Endothelial cell of umbilical vein (primary cell): ENCODE measurements at regions not wholly inside any gene's neighbourhood (a gene's known extent, or its start where the extent isn't known, plus 50 kb on each side); places are given as distances from the start of the nearest gene placed in this dataset.

ENCODE experiments used
- BruUV-seq: library from RNA; stranded (reverse); fragments of 400-500 nt; replicated peaks from 2 replicates; lab custom pipeline; 2021; lab: Mats Ljungman, UMichigan
- CTCF ChIA-PET: fragments of 300-600, 350-600 bp; sonication (Branson Sonifier 250); formaldehyde crosslinking; loops from one replicate; lab custom pipeline; 2021; ENCODE audit warnings: antibody characterized with exemption, inconsistent platforms; lab: Charles Lee
- POLR2A ChIA-PET: fragments of 300-600, 350-600 bp; sonication (Branson Sonifier 250); formaldehyde crosslinking; loops from one replicate; lab custom pipeline; 2021; ENCODE audit warnings: antibody characterized with exemption, inconsistent platforms; lab: Charles Lee
- DNase-seq: peaks from one replicate; pipeline ENCODE4 v3.0.0-alpha.2; 2011; ENCODE audit warnings: low read depth, low spot score
- FAIRE-seq: peaks from 2 replicates; lab custom pipeline; 2011; peaks lifted over from hg19 to GRCh38; lab: Jason Lieb, UNC
- H2AFZ ChIP-seq: 2 replicates; pipeline ENCODE4 v1.6.0; 2012; ENCODE audit warnings: low read depth, low read length, control low read depth, inconsistent platforms
- H3K27ac ChIP-seq: 2 replicates; pipeline ENCODE4 v1.5.1; 2011; ENCODE audit warnings: low read depth, mild to moderate bottlenecking, control low read depth, low read length, moderate library complexity; ENCODE audit not compliant: insufficient read depth
- H3K27me3 ChIP-seq, 2 experiments: 2 replicates each; pipeline versions ENCODE4 v1.6.0 to v1.6.1; 2011; ENCODE audit warnings: low read length in 2 of 2, mixed read lengths in 1 of 2; ENCODE audit not compliant: control insufficient read depth in 2 of 2, insufficient read depth in 2 of 2
- H3K36me3 ChIP-seq, 2 experiments: 2 replicates in 1 of 2; 3 replicates in 1 of 2; pipeline ENCODE4 v1.5.1; 2011; ENCODE audit warnings: low read length in 2 of 2, mild to moderate bottlenecking in 1 of 2, moderate library complexity in 1 of 2; ENCODE audit not compliant: control insufficient read depth in 2 of 2, insufficient read depth in 2 of 2; ENCODE audit errors: extremely low read depth in 1 of 2
- H3K4me1 ChIP-seq: 3 replicates; pipeline ENCODE4 v1.5.1; 2011; ENCODE audit warnings: mild to moderate bottlenecking, low read length; ENCODE audit not compliant: control insufficient read depth, insufficient read depth; ENCODE audit errors: extremely low read depth
- H3K4me2 ChIP-seq: 2 replicates; pipeline ENCODE4 v1.6.1; 2011; ENCODE audit warnings: low read length, control low read depth, mixed read lengths; ENCODE audit not compliant: insufficient read depth
- H3K4me3 ChIP-seq, 3 experiments: fragments of 200-600 bp in 1 of 3; sonication (generic), shearing (Covaris generic) in 1 of 3; replicated peaks in 1 of 3; 2 replicates each; pipeline ENCODE4 v1.5.1; 2011 to 2016; ENCODE audit warnings: control low read depth in 3 of 3, low read length in 3 of 3, mild to moderate bottlenecking in 2 of 3, inconsistent platforms in 1 of 3, low read depth in 1 of 3, moderate library complexity in 1 of 3; ENCODE audit not compliant: insufficient read depth in 1 of 3
- H3K79me2 ChIP-seq: 2 replicates; pipeline ENCODE4 v1.6.0; 2012; ENCODE audit warnings: low read length, inconsistent platforms; ENCODE audit not compliant: control insufficient read depth, insufficient read depth
- H3K9ac ChIP-seq: replicated peaks from 2 replicates; pipeline ENCODE3; 2011; ENCODE audit warnings: low read length, control low read depth; ENCODE audit not compliant: insufficient read depth; ENCODE audit errors: extremely low read depth
- H3K9me1 ChIP-seq: replicated peaks from 3 replicates; pipeline ENCODE4 v1.6.0; 2011; ENCODE audit warnings: mild to moderate bottlenecking, low read length; ENCODE audit not compliant: control insufficient read depth, insufficient read depth; ENCODE audit errors: extremely low read depth
- H3K9me3 ChIP-seq: replicated peaks from 2 replicates; pipeline ENCODE4 v1.5.1; 2012; ENCODE audit warnings: low read length, inconsistent platforms; ENCODE audit not compliant: control insufficient read depth, insufficient read depth
- H4K20me1 ChIP-seq: replicated peaks from 2 replicates; pipeline ENCODE3; 2011; ENCODE audit warnings: mild to moderate bottlenecking, low read length; ENCODE audit not compliant: control insufficient read depth, insufficient read depth; ENCODE audit errors: extremely low read depth
- EZH2 ChIP-seq: IDR thresholded peaks from 2 replicates; pipeline ENCODE4 v1.6.1; 2012; ENCODE audit warnings: borderline replicate concordance, low read depth, mild to moderate bottlenecking, moderate library complexity, low read length, inconsistent platforms; ENCODE audit not compliant: severe bottlenecking
- GATA2 ChIP-seq: IDR thresholded peaks from 2 replicates; pipeline ENCODE4 v1.7.0; 2011; ENCODE audit warnings: low read depth, mild to moderate bottlenecking, moderate library complexity, mixed read lengths, low read length; ENCODE audit not compliant: insufficient read length, insufficient read depth
- POLR2A ChIP-seq: IDR thresholded peaks from 2 replicates; pipeline ENCODE4 v1.6.1; 2012; ENCODE audit warnings: low read depth, mild to moderate bottlenecking, control low read depth, low read length
- dilution Hi-C: fragments of 300-500 bp; cut with MboI; formaldehyde crosslinking; loops from one replicate; pipeline ENCODE4 v1.15.0; 2019; ENCODE audit warnings: low sequenced_read_pairs; ENCODE audit not compliant: extremely low pct_ligation_motif_present
- intact Hi-C: fragments of 100-400 bp; cut with micrococcal nuclease; formaldehyde crosslinking; loops from one replicate; pipeline ENCODE4 v1.10.0; 2022
- TF ChIP-seq, protein P1 (sequence below), 2 donors: IDR thresholded peaks; 1 replicate in 1 of 2; 2 replicates in 1 of 2; pipeline ENCODE4 v1.5.1; 2011; ENCODE audit warnings: low read length in 2 of 2, mild to moderate bottlenecking in 2 of 2, moderate library complexity in 2 of 2, control low read depth in 1 of 2, inconsistent platforms in 1 of 2, low read depth in 1 of 2; ENCODE audit not compliant: insufficient read depth in 1 of 2; ENCODE audit errors: extremely low read depth in 1 of 2
- TF ChIP-seq, protein P2 (sequence below): IDR thresholded peaks from 2 replicates; pipeline ENCODE4 v1.6.1; 2011; ENCODE audit not compliant: insufficient read depth, insufficient read length

DNA sequence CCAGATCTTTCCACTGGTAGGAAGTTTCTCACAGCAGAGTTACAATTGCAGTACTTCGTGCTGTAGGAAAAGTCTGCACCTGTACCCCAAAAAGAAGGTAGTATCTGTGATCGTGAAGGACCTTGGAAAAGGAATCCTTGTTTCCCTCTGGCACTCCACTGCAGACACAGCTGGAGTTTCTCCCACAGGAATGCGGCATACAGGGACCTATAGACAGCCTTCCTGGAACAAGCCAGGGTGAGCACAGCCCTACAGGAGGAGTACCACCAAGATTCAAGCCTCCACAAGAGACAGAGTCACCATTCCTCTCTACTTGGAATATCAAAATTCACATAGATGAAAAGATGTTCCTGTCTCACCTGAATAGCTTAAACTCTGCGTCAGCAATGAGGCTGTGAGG is 372.4 kb downstream of the CMPK2 start:
- ChIA-PET CTCF (no interaction called here), POLR2A (no interaction called here)
- Histone ChIP-seq H3K9ac (no peak overlapping the region), H4K20me1 (no peaks in the 10 kb centered on the region), H3K36me3 (no peaks in the 10 kb centered on the region), H3K4me2 (no peak overlapping the region), H3K9me1 (no peaks in the 10 kb centered on the region), H3K27me3 (no peaks in the 10 kb centered on the region), H3K4me3 (no peak overlapping the region), H3K79me2 (no peaks in the 10 kb centered on the region), H2AFZ (no peak overlapping the region), H3K27ac (no peak overlapping the region), H3K9me3 (peaks cover 9% of the 10 kb centered on the region), H3K4me1 (no peaks in the 10 kb centered on the region)
- TF ChIP-seq, protein P1, sequence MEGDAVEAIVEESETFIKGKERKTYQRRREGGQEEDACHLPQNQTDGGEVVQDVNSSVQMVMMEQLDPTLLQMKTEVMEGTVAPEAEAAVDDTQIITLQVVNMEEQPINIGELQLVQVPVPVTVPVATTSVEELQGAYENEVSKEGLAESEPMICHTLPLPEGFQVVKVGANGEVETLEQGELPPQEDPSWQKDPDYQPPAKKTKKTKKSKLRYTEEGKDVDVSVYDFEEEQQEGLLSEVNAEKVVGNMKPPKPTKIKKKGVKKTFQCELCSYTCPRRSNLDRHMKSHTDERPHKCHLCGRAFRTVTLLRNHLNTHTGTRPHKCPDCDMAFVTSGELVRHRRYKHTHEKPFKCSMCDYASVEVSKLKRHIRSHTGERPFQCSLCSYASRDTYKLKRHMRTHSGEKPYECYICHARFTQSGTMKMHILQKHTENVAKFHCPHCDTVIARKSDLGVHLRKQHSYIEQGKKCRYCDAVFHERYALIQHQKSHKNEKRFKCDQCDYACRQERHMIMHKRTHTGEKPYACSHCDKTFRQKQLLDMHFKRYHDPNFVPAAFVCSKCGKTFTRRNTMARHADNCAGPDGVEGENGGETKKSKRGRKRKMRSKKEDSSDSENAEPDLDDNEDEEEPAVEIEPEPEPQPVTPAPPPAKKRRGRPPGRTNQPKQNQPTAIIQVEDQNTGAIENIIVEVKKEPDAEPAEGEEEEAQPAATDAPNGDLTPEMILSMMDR (IDR thresholded peaks at IDR 0.05; ENCODE audit: extremely low read depth in 1 of 2, insufficient read depth in 1 of 2, low read depth in 1 of 2, low read length in 2 of 2): no peak
- FAIRE-seq: no peak
- no peak for DNase-seq
- dilution Hi-C loops: no loop called here
- intact Hi-C loops: no loop called here
- BruUV-seq: no TSS peak

DNA sequence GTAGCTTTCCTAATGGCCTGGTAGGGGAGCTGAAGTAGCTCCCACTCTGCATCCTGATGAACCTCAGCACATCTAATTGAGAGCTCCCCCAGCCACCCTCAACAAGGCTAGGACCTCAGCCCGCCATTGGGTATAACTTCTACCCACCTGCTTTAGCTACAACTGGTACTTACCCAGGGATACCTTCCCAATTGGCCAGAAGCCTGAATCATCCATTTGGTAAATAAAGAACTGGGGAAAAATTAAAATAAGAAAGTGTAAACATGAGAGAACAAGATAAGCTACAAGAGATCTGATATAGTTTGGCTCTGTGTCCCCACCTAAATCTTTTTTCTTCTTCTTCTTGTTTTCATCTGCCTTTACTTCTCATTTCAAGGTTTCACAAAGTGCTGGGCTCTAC is 372.0 kb downstream of the CMPK2 start:
- dilution Hi-C loops (no loop called here), intact Hi-C loops (no loop called here)
- no peaks in the 10 kb centered on the region for H4K20me1 ChIP-seq
- no peak for TF ChIP-seq GATA2
- no peak for TF ChIP-seq POLR2A
- TF ChIP-seq, protein P2, sequence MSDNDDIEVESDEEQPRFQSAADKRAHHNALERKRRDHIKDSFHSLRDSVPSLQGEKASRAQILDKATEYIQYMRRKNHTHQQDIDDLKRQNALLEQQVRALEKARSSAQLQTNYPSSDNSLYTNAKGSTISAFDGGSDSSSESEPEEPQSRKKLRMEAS: no peak
- no peak for TF ChIP-seq EZH2
- DNase-seq (no peak), FAIRE-seq (no peak)
- ChIA-PET CTCF (no interaction called here), POLR2A (no interaction called here)
- no peaks in the 10 kb centered on the region for H3K4me1 ChIP-seq
- no peaks in the 10 kb centered on the region for H3K79me2 ChIP-seq
- no peak overlapping the region for H3K4me2 ChIP-seq
- H2AFZ ChIP-seq: no peak overlapping the region
- no peaks in the 10 kb centered on the region for H3K27me3 ChIP-seq
- H3K9ac ChIP-seq: no peak overlapping the region
- no peaks in the 10 kb centered on the region for H3K9me1 ChIP-seq
- H3K27ac ChIP-seq: no peak overlapping the region
- H3K36me3 ChIP-seq: no peaks in the 10 kb centered on the region
- H3K9me3 ChIP-seq: peaks cover 9% of the 10 kb centered on the region
- no TSS peak for BruUV-seq
- no peak overlapping the region for H3K4me3 ChIP-seq
